HL-60 (cell line): ENCODE measurements at regions not wholly inside any gene's neighbourhood (a gene's known extent, or its start where the extent isn't known, plus 50 kb on each side); places are given as distances from the start of the nearest gene placed in this dataset.
"Not testable (repeated sequence)": the region's sequence is repeated elsewhere in the genome, so short reads cannot be mapped to it uniquely, and the experiment has no call there.

Experiments used
- DNase-seq, 2 experiments: peaks; one replicate each; pipeline ENCODE4 v3.0.0-alpha.2; 2010 to 2020; ENCODE audit warnings: low read depth in 1 of 2, low spot score in 1 of 2
- H3K27ac ChIP-seq: fragments of 250-450 bp; sonication (Bioruptor Pico); replicated peaks from 2 replicates; pipeline ENCODE4 v1.5.1; 2020; ENCODE audit warnings: mild to moderate bottlenecking, moderate library complexity
- H3K27me3 ChIP-seq: fragments of 250-450 bp; sonication (Bioruptor Pico); 2 replicates; pipeline ENCODE4 v1.5.1; 2021; ENCODE audit warnings: mild to moderate bottlenecking, moderate library complexity; ENCODE audit not compliant: insufficient read depth, poor library complexity, severe bottlenecking
- H3K4me3 ChIP-seq: replicated peaks from 2 replicates; pipeline ENCODE4 v1.5.1; 2011; ENCODE audit warnings: mild to moderate bottlenecking, control low read depth, low read length; ENCODE audit not compliant: insufficient read depth
- GABPA ChIP-seq: IDR thresholded peaks from 2 replicates; pipeline ENCODE4 v1.6.1; 2012; ENCODE audit warnings: low read depth
- POLR2AphosphoS5 ChIP-seq: IDR thresholded peaks from 2 replicates; pipeline ENCODE4 v1.6.1; 2012; ENCODE audit warnings: low read depth
- SPI1 ChIP-seq: IDR thresholded peaks from 2 replicates; pipeline ENCODE4 v1.6.1; 2012; ENCODE audit warnings: low read depth, mild to moderate bottlenecking, borderline replicate concordance
- TF ChIP-seq, protein P1 (sequence below): IDR thresholded peaks from 2 replicates; pipeline ENCODE4 v1.6.1; 2012; ENCODE audit warnings: low read depth; ENCODE audit not compliant: insufficient replicate concordance
- TF ChIP-seq, protein P2 (sequence below): IDR thresholded peaks from one replicate; pipeline ENCODE4 v1.5.1; 2011; ENCODE audit warnings: low read length, control low read depth, inconsistent platforms; ENCODE audit not compliant: insufficient read depth

DNA sequence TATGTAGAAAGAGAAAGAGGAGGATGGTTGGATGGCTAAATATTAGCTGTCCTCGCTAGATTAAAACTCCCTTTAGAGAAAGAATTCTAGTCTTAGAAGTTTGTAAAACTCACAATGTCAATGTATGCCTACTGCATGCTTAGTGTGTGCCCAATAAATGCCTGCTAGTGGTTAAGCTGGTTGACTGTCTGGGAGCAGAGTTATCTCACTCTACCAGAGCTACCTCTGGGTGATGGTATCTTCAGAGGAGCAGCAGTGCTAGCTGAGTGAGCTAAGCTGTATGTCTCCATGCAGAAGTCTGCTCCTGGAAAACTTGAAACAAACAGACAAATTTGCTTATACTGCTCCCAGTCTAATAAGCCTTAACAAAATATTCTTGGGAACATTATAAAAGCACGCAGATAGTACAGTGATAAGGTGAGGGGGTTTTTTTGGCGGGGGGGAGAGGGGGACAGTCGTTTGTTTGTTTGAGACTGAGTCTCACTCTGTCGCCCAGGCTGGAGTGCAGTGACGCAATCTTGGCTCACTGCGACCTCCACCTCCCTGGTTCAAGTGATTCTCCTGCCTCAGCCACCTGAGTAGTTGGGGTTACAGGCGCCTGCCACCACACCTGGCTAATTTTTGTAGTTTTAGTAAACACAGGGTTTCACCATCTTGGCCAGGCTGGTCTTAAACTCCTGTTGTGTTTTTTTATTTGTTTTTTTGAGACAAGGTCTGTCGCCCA lies 202.8 kb upstream of the TSC22D1 start:
- Histone ChIP-seq H3K27me3 (no peaks in the 10 kb centered on the region), H3K4me3 (no peak overlapping the region), H3K27ac (no peak overlapping the region)
- DNase-seq = no peak
- TF ChIP-seq, protein P1, sequence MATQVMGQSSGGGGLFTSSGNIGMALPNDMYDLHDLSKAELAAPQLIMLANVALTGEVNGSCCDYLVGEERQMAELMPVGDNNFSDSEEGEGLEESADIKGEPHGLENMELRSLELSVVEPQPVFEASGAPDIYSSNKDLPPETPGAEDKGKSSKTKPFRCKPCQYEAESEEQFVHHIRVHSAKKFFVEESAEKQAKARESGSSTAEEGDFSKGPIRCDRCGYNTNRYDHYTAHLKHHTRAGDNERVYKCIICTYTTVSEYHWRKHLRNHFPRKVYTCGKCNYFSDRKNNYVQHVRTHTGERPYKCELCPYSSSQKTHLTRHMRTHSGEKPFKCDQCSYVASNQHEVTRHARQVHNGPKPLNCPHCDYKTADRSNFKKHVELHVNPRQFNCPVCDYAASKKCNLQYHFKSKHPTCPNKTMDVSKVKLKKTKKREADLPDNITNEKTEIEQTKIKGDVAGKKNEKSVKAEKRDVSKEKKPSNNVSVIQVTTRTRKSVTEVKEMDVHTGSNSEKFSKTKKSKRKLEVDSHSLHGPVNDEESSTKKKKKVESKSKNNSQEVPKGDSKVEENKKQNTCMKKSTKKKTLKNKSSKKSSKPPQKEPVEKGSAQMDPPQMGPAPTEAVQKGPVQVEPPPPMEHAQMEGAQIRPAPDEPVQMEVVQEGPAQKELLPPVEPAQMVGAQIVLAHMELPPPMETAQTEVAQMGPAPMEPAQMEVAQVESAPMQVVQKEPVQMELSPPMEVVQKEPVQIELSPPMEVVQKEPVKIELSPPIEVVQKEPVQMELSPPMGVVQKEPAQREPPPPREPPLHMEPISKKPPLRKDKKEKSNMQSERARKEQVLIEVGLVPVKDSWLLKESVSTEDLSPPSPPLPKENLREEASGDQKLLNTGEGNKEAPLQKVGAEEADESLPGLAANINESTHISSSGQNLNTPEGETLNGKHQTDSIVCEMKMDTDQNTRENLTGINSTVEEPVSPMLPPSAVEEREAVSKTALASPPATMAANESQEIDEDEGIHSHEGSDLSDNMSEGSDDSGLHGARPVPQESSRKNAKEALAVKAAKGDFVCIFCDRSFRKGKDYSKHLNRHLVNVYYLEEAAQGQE = no peak
- no peak for TF ChIP-seq POLR2AphosphoS5
- TF ChIP-seq, protein P2, sequence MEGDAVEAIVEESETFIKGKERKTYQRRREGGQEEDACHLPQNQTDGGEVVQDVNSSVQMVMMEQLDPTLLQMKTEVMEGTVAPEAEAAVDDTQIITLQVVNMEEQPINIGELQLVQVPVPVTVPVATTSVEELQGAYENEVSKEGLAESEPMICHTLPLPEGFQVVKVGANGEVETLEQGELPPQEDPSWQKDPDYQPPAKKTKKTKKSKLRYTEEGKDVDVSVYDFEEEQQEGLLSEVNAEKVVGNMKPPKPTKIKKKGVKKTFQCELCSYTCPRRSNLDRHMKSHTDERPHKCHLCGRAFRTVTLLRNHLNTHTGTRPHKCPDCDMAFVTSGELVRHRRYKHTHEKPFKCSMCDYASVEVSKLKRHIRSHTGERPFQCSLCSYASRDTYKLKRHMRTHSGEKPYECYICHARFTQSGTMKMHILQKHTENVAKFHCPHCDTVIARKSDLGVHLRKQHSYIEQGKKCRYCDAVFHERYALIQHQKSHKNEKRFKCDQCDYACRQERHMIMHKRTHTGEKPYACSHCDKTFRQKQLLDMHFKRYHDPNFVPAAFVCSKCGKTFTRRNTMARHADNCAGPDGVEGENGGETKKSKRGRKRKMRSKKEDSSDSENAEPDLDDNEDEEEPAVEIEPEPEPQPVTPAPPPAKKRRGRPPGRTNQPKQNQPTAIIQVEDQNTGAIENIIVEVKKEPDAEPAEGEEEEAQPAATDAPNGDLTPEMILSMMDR = no peak
- TF ChIP-seq SPI1 = no peak
- no peak for TF ChIP-seq GABPA

DNA sequence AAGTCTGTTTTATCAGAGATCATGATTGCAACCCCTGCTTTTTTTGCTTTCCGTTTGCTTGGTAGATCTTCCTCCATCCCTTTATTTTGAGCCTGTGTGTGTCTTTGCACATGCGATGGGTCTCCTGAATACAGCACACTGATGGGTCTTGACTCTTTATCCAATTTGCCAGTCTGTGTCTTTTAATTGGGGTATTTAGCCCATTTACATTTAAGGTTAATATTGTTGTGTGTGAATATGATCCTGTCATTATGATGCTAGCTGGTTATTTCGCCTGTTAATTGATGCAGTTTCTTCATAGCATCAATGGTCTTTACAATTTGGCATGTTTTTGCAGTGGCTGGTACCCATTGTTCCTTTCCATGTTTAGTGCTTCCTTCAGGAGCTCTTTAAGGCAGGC lies 199.2 kb upstream of the TSC22D1 start:
- not testable (repeated sequence) for DNase-seq, H3K27me3 ChIP-seq, H3K27ac ChIP-seq

DNA sequence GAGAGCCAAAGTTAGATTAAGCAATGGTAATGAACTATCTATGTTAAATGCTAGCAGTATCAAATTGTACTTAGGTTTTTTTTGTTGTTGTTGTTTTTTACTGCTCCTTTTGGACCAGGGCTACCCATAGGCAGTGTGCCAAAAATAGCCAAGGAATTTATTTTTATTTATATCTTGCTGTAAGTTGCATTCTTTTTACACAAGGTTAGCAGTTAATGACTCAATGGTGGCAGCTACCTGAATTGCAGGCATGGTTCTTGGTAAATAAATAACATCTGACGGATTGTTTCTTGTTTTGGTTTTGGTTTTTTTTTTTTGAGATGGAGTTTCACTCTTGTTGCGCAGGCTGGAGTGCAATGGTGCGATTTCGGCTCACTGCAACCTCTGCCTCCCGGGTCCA lies 194.8 kb upstream of the TSC22D1 start:
- DNase-seq = no peak
- Histone ChIP-seq H3K27ac (no peak overlapping the region), H3K27me3 (no peaks in the 10 kb centered on the region), H3K4me3 (no peak overlapping the region)
- TF ChIP-seq, protein P1 = no peak
- TF ChIP-seq GABPA (no peak), POLR2AphosphoS5 (no peak), SPI1 (no peak)
- TF ChIP-seq, protein P2 = no peak

More for the DNA sequence above, 199.2 kb upstream of the TSC22D1 start:
- not testable (repeated sequence) for H3K4me3 ChIP-seq

DNA sequence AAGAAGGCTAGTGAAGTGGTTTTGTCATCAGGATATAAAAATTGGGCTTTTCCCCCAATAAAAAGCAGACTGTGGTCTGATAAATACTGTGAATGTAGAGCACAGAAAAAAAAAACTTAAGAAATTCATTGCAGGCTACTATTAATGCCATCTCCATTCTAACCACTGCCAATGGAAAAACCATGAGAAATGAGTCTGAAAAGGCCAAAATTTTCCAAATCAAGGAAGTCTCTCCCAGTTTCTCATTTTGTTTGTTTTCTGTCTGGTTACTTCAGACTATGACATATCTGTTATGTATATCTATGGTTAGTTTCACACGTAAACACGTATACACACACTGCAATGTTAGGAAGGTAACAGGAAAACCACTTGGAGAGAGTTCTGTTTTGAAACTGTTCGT lies 193.6 kb upstream of the TSC22D1 start:
- DNase-seq = no peak
- TF ChIP-seq GABPA (no peak), POLR2AphosphoS5 (no peak), SPI1 (no peak)
- TF ChIP-seq, protein P1 = no peak
- TF ChIP-seq, protein P2 = no peak
- Histone ChIP-seq H3K4me3 (no peak overlapping the region), H3K27me3 (no peaks in the 10 kb centered on the region), H3K27ac (no peak overlapping the region)
